Loucy (cell line): ENCODE measurements at regions not wholly inside any gene's neighbourhood (a gene's known extent, or its start where the extent isn't known, plus 50 kb on each side); places are given as distances from the start of the nearest gene placed in this dataset.

Experiments
- EZH2phosphoT487 ChIP-seq: fragments of 200-600 bp; IDR thresholded peaks from 2 replicates; pipeline ENCODE4 v1.6.1; 2018; ENCODE audit warnings: antibody characterized with exemption, mild to moderate bottlenecking, moderate library complexity, borderline replicate concordance
- TF ChIP-seq, protein P1 (sequence below): fragments of 200-600 bp; sonication (generic); conservative IDR thresholded peaks from 2 replicates; pipeline ENCODE4 v1.5.1; 2014; ENCODE audit warnings: mild to moderate bottlenecking, antibody characterized with exemption, low read length

GRCh38 chr15:88987934-88988671 lies 74.9 kb upstream of the MFGE8 start:
- TF ChIP-seq, protein P1, sequence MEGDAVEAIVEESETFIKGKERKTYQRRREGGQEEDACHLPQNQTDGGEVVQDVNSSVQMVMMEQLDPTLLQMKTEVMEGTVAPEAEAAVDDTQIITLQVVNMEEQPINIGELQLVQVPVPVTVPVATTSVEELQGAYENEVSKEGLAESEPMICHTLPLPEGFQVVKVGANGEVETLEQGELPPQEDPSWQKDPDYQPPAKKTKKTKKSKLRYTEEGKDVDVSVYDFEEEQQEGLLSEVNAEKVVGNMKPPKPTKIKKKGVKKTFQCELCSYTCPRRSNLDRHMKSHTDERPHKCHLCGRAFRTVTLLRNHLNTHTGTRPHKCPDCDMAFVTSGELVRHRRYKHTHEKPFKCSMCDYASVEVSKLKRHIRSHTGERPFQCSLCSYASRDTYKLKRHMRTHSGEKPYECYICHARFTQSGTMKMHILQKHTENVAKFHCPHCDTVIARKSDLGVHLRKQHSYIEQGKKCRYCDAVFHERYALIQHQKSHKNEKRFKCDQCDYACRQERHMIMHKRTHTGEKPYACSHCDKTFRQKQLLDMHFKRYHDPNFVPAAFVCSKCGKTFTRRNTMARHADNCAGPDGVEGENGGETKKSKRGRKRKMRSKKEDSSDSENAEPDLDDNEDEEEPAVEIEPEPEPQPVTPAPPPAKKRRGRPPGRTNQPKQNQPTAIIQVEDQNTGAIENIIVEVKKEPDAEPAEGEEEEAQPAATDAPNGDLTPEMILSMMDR: no peak
- no peak for TF ChIP-seq EZH2phosphoT487
